Glutamatergic neuron (in vitro differentiated cells): ENCODE measurements at regions not wholly inside any gene's neighbourhood (a gene's known extent, or its start where the extent isn't known, plus 50 kb on each side); places are given as distances from the start of the nearest gene placed in this dataset.

Experiments
- DNase-seq: peaks from one replicate; pipeline ENCODE4 v3.0.0; 2022
- H3K27ac Mint-ChIP-seq: one replicate; pipeline ENCODE4 v1.8.0; 2020; ENCODE audit warnings: mild to moderate bottlenecking, mixed read lengths, inconsistent platforms; ENCODE audit not compliant: unreplicated experiment
- H3K27me3 Mint-ChIP-seq: one replicate; pipeline ENCODE4 v1.8.0; 2020; ENCODE audit warnings: mild to moderate bottlenecking, moderate library complexity, mixed read lengths, inconsistent platforms; ENCODE audit not compliant: unreplicated experiment
- H3K36me3 Mint-ChIP-seq: one replicate; pipeline ENCODE4 v1.8.0; 2020; ENCODE audit warnings: mild to moderate bottlenecking, mixed read lengths, inconsistent platforms; ENCODE audit not compliant: unreplicated experiment
- H3K4me1 Mint-ChIP-seq: one replicate; pipeline ENCODE4 v1.8.0; 2020; ENCODE audit warnings: mild to moderate bottlenecking, low read depth, mixed read lengths, inconsistent platforms; ENCODE audit not compliant: unreplicated experiment
- H3K4me3 Mint-ChIP-seq: one replicate; pipeline ENCODE4 v1.8.0; 2020; ENCODE audit warnings: mild to moderate bottlenecking, mixed read lengths, inconsistent platforms; ENCODE audit not compliant: unreplicated experiment
- H3K9me3 Mint-ChIP-seq: one replicate; pipeline ENCODE4 v1.8.0; 2020; ENCODE audit warnings: mild to moderate bottlenecking, moderate library complexity, mixed read lengths, inconsistent platforms; ENCODE audit not compliant: unreplicated experiment
- TF ChIP-seq, protein P1 (sequence below): fragments of 200-600 bp; sonication (generic); IDR thresholded peaks from one replicate; pipeline ENCODE4 v1.5.0; 2021; ENCODE audit not compliant: partially characterized antibody, unreplicated experiment

GRCh38 chr3:86234506-86235254 lies 756.3 kb downstream of the VGLL3 start:
- Mint-ChIP-seq H3K36me3 (no peaks in the 10 kb centered on the region), H3K9me3 (no peaks in the 10 kb centered on the region), H3K27me3 (no peaks in the 10 kb centered on the region), H3K4me1 (peaks cover 11% of the 10 kb centered on the region), H3K27ac (peak overlapping the region; percentile 67), H3K4me3 (no peak overlapping the region)
- DNase-seq, result no peak
- TF ChIP-seq, protein P1, sequence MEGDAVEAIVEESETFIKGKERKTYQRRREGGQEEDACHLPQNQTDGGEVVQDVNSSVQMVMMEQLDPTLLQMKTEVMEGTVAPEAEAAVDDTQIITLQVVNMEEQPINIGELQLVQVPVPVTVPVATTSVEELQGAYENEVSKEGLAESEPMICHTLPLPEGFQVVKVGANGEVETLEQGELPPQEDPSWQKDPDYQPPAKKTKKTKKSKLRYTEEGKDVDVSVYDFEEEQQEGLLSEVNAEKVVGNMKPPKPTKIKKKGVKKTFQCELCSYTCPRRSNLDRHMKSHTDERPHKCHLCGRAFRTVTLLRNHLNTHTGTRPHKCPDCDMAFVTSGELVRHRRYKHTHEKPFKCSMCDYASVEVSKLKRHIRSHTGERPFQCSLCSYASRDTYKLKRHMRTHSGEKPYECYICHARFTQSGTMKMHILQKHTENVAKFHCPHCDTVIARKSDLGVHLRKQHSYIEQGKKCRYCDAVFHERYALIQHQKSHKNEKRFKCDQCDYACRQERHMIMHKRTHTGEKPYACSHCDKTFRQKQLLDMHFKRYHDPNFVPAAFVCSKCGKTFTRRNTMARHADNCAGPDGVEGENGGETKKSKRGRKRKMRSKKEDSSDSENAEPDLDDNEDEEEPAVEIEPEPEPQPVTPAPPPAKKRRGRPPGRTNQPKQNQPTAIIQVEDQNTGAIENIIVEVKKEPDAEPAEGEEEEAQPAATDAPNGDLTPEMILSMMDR, result no peak

- H3K27me3 Mint-ChIP-seq, result no peaks in the 10 kb centered on the region
- no peak overlapping the region for H3K4me3 Mint-ChIP-seq
- TF ChIP-seq, protein P1, result no peak
- no peak for DNase-seq
- H3K9me3 Mint-ChIP-seq, result no peaks in the 10 kb centered on the region
- H3K36me3 Mint-ChIP-seq, result no peaks in the 10 kb centered on the region
- H3K4me1 Mint-ChIP-seq, result peaks cover 11% of the 10 kb centered on the region
- H3K27ac Mint-ChIP-seq, result no peak overlapping the region
Measured at GRCh38 chr3:86230762-86231161, 760.2 kb downstream of the VGLL3 start.

GRCh38 chr3:86229775-86230094 lies 761.2 kb downstream of the VGLL3 start:
- peaks cover 6% of the 10 kb centered on the region for H3K4me1 Mint-ChIP-seq
- no peak overlapping the region for H3K4me3 Mint-ChIP-seq
- H3K36me3 Mint-ChIP-seq, result no peaks in the 10 kb centered on the region
- H3K27ac Mint-ChIP-seq, result no peak overlapping the region
- no peak for DNase-seq
- no peaks in the 10 kb centered on the region for H3K9me3 Mint-ChIP-seq
- TF ChIP-seq, protein P1, result no peak
- H3K27me3 Mint-ChIP-seq, result no peaks in the 10 kb centered on the region

DNA sequence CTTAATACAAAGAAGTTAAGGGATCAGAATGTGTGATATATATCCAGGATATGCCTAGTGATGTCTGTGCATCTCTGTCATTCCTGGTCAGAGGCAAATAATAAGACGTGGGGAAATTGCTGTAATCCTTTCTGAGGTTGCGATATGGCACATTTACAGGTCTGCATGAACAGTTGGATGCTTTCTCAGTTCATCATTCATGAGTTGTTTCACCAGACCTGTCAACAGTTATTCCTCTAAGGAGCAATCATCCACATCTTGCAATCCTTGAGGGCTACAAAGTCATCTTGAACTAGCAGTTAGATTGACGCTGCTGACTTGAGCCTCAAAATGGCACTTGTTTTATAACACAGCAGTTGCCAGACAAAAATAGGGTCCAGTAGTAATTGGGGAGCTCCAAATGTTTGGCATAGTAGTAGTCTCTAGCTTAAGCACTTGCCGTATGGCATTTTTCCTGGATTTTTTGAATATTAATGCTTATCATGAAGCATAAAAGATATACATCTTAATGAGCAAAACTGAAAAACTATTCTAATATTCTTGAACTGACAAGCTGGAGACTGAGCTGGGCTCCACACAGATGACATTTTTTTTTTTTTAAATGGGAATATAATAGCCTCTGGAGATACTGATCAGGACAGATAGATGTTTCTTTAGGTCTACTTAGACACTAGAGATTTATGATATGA lies 761.7 kb downstream of the VGLL3 start:
- Mint-ChIP-seq H3K9me3 (no peaks in the 10 kb centered on the region), H3K4me3 (no peak overlapping the region), H3K27me3 (no peaks in the 10 kb centered on the region), H3K4me1 (peaks cover 4% of the 10 kb centered on the region), H3K36me3 (no peaks in the 10 kb centered on the region), H3K27ac (no peak overlapping the region)
- no peak for DNase-seq
- TF ChIP-seq, protein P1, result no peak

GRCh38 chr3:86228101-86228500 lies 762.8 kb downstream of the VGLL3 start:
- Mint-ChIP-seq H3K27ac (no peak overlapping the region), H3K4me3 (no peak overlapping the region), H3K9me3 (no peaks in the 10 kb centered on the region), H3K4me1 (peaks cover 3% of the 10 kb centered on the region), H3K27me3 (no peaks in the 10 kb centered on the region), H3K36me3 (no peaks in the 10 kb centered on the region)
- TF ChIP-seq, protein P1, result no peak
- no peak for DNase-seq
